Fibroblast of skin of right biceps (primary cell): ENCODE measurements at regions not wholly inside any gene's neighbourhood (a gene's known extent, or its start where the extent isn't known, plus 50 kb on each side); places are given as distances from the start of the nearest gene placed in this dataset.
A peak's percentile ranks its signal among the peaks of the same experiment; 100 is the strongest.

ENCODE experiments used
- DNase-seq: peaks from one replicate; pipeline ENCODE4 v3.0.0-alpha.2; 2013

- DNase-seq, result no peak
Measured at GRCh38 chr5:9919306-9920030, 289.3 kb upstream of the TAS2R1 start.

DNA sequence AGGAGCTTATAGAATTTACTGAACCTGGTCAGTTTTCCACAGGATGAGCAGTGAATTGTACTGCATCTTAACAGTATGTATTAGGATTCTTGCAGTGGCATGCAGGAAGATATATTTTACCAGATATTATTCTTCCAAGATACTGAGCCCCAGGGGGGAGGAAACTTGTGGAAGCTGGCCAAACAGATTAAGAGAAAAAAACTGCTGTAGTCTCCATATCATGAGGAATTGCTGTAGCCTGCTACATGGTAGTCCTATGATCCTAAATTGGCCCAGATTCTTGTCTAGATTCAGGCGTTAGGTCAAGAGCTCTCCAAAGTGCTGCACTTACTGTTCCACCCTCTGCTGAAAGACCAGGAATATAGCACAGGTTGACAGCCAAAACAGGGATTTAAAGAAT, 275.5 kb upstream of the TAS2R1 start:
- no peak for DNase-seq

- DNase-seq, result peak; percentile 16
Measured at GRCh38 chr5:9903801-9904200, 273.6 kb upstream of the TAS2R1 start.

DNA sequence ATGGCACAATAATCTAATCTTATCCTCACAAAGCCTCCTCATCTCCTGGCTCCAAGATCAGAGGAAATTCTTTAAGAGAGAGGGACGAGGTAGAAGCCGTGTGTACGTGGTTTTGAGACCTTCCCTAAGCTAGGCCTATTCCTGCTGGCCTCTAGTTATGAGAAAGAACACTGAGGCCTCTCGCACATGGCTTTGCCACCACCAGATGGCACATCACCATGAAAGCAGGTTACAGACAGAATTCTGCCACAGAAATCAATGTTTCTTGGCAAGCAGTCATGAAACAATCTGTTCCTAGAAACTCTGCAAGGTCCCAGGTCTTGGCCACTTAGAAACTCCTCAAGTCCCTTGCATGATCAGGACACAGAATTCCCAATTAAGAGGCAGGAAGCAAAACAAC, 268.2 kb upstream of the TAS2R1 start:
- peak; percentile 37 for DNase-seq

DNA sequence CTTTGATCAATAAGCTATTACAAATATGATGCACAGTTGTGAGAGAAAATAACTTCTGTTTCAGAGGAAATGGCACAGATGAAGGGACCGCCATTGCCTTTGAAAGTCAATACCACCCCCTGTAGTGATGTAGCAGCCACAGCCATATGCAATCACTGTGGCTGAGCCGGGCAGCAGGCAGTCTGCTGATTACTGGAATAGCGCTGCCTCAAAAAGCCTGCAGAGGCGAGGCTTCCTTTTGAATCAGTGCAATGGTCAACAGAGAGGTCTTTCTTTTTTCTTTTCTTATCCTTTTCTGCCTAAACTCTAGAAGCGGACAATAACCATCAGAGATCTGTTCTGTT, 265.1 kb upstream of the TAS2R1 start:
- DNase-seq, result no peak

DNA sequence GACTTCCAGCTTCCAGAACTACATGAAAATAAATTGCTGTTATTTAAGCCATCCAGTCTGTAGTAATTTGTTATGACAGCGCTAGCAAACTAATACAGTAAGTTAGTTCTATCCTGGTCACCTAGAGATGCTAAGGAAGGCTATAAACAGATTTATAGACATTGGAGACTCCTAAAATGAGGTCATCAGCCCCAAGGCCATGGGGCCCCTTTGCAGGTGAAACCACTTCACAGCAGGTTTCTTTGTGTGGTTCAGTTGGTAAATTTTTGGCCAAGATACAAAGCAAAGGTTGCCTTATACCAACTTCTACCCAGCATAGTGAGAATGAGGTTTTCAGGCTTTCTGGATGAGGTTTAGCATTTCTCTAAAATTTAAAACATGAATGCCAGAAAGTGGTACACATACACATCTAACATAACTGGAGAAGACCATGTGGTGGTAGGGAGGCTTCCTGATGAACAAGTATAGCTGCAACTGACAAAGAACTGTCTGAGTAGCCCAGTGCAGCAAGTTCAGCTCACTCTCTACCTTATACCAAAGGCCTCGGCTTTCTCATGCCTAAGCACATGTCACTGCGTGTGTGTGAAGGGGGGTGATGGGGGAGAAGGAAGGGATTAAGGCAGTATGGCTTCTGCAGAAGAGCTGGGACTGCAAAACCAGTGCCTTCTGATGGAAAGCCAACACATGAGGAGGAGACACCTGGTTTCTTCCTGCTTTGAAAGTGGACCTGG, 264.6 kb upstream of the TAS2R1 start:
- no peak for DNase-seq

DNA sequence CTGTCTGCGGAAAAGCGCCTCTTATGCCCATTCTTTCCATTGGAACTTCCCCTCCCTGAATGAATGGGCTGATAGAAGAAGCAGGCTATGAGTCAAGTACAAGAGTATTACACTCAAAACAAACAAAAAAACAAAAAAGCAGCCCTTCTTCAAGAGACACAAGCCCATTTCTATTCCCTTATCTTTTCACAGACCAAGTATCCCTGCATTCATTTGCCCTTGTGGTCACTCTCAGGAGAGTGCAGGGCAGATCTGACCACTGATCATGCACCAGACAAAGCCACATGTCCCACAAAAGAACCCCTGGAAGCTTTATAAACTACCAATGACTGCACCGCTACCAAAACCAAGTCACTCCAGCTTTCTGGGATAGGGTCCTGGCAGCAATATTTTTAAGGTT, 262.5 kb upstream of the TAS2R1 start:
- DNase-seq, result no peak

DNA sequence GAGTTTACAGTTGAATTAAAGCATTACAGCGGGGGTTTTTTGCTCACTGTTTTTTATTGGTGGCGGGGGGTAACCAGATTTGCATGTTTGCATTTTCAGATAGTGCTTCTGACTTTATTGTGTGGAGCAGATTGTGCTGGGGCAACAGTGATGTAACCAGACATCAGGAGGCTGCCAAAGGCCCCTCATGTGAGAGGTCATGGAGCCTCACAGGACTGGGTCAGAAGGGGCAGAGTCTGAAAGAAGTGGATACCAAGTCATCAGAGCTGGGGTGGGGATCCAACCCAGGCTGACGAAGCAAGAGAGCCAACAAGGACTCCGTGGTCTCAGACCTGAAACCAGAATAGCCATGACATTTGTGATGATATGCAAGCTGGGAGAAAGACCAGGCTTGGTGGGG, 259.4 kb upstream of the TAS2R1 start:
- DNase-seq, result no peak

DNA sequence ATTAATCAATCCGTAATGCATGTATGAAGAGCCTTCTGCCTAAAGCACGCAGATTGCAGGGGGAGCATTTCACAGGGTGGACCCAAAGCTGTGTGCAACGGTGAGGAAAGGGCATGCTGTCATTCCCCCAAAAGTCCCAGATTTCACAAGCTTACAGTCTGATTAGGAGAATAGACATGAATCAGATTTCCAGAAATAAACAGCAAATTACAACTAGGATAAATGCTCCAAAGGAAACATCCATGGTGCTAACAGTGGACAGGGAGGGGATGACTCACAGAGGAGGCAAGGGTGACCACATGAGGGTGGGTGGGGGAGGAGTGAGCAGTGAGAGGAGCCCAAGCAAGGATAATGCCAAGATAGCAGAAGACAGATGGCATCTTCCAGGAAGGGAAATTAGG, 258.4 kb upstream of the TAS2R1 start:
- peak; percentile 83 for DNase-seq

DNA sequence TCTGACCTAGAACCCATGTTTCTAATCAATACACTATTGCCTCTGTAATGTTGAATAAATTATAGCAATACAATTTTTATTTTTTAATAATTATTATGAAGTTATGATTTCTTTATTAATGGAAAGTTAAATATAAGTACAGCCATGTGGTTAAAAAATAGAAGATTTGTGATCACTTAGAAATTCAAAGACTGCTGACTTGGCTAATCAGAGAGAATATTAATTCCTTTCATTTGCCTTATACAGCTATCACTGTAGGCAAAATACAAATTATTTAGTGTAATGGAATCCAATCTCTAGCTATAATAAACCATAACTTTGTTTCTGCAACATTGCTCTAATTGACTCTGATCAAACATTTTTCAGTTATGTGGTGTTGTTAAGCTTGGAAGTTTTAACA, 255.0 kb upstream of the TAS2R1 start:
- no peak for DNase-seq

DNA sequence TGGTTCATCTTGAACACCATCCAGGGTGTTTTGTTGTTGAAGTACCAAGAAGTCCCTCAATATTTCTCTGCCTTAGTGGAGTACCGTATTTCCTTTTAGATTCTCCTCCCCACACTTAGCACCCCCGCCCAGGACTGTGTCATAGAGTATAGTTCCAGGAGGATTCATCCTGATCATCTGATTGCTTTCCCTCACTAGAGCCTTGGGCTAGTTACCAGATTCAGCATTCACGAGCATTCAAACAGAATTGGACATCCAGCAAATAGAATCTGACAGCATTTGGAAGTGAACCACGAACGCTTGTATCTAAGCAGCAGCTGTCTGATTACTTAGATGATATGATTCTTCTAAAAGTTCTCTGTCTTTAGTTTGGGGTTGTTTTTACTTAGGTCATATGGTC, 248.1 kb upstream of the TAS2R1 start:
- DNase-seq, result no peak

DNA sequence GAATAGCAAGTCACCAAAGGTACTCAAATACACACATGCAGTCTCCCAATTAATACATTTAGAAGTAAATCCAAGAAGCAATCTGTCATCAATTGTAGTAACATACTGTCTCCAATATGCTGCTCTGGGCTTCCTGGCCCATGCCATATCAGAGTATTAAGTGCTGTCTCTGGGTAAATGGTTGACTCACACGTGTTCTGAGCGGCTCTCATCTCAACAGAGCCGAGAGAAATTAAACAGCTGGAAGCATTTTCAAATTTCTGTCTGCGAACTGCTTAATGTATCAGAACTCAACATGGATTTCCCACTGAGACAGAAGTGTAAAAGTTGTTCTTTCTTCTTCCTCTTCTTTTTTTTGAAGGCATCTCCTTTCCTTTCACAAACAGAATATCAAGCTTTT, 247.3 kb upstream of the TAS2R1 start:
- DNase-seq, result peak; percentile 38

- DNase-seq, result no peak
Measured at GRCh38 chr5:9876451-9876850, 246.3 kb upstream of the TAS2R1 start.

GRCh38 chr5:9869616-9870288, 239.6 kb upstream of the TAS2R1 start:
- DNase-seq, result peak; percentile 84

GRCh38 chr5:9865574-9865973, 235.4 kb upstream of the TAS2R1 start:
- no peak for DNase-seq

GRCh38 chr5:9864791-9865190, 234.6 kb upstream of the TAS2R1 start:
- no peak for DNase-seq

GRCh38 chr5:9863486-9863885, 233.3 kb upstream of the TAS2R1 start:
- no peak for DNase-seq

DNA sequence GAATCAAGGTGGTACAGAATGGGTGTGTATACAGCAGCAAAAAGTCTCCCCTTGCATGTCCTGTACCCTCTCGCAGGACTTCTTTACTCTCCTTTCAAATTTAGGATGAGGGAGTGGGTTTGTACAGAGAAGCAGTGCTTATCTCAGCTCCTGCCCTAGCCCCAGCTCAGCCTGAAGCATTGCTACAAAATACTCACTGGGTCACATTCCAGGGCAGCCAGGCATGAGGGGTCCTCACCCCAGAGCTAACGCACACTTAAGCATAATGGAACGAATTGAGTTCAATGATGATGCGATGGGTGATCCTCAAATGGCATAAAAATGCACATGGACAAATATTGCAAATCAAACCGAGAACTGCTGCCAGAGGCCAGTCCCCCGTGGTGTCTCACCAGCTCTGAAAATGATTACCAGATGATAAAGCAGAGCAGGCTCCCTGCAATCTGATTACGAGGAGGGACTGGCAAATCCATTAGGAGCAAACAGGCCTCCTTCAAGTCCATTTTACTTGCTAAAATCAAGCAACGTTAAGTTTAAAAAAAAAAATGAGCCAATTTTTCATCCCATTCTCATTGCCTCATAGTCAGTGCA, 231.6 kb upstream of the TAS2R1 start:
- DNase-seq, result peak; percentile 31

DNA sequence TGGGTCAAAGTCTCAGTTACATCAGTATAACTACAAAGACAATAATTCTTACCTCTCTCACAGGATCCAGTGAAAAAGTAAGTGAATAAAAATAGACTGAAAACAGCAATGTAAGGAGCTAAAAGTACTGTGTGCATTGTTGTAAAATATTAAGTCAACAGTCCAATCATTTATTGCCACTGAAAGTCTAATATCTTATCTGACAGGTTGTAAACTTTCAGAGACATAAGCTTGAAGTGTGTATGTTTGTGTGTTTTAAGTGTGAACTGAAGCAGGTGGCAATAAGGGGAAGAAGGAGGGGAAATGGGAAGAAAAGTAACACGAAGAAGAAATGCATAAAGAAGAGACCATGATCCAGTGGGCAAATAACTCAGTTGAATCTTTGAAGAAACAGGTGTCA, 229.7 kb upstream of the TAS2R1 start:
- no peak for DNase-seq

DNA sequence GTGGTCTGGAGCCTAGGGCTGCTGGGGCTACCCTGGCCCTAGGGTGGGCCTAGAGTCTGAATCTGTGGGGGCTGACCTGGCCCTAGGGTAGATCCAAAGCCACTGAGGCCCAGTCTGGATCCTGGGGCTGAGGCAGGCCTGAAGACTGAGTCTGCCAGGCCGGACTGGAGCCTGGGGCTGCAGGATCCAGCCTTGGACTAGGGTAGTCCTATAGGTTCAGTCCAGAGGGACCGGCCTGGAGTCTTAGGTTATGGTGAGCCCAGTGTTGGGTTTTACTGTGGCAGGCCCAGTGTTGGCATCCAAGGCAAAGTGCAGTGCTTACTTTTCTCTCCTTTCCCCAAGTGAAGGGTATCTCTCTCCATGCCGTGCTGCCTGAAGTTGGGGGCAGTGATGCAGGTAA, 227.9 kb upstream of the TAS2R1 start:
- DNase-seq, result no peak

- DNase-seq, result no peak
Measured at GRCh38 chr5:9853309-9853708, 223.2 kb upstream of the TAS2R1 start.

DNA sequence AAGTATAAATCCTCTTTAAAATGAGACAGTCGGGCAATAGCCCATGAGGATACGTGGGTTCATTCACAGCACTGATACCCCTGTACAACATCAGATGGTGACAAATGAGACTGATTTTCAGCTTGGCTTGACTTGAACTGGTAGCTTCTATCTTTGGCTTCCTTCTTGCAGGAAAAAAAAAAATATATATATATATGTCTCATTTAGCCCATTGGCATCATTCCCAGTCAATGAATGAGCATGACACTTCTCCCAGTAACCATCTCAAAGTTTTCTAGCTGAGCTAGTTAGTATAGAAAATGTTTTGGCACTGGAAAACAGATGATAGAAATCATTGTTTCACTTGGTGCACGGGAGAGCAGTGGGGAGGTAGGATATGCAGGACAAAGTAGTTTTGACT, 222.5 kb upstream of the TAS2R1 start:
- DNase-seq, result peak; percentile 72

GRCh38 chr5:9851458-9851857, 221.3 kb upstream of the TAS2R1 start:
- DNase-seq, result peak; percentile 92

GRCh38 chr5:9850456-9850855, 220.3 kb upstream of the TAS2R1 start:
- DNase-seq, result no peak
